Pancreas (tissue), 10 donors: ENCODE measurements at regions not wholly inside any gene's neighbourhood (a gene's known extent, or its start where the extent isn't known, plus 50 kb on each side); places are given as distances from the start of the nearest gene placed in this dataset.

ENCODE experiments used
- ATAC-seq, 4 donors: fragments of 200-7000 bp; cut with Tn5 transposase; one replicate each; pipeline versions ENCODE4 v1.8.0 to v1.9.1; 2020; ENCODE audit warnings: mild to moderate bottlenecking in 4 of 4, moderate library complexity in 4 of 4
- DNase-seq, 6 donors: peaks; one replicate each; pipeline ENCODE4 v3.0.0-alpha.2; 2020
- FAIRE-seq: peaks from 2 replicates; lab custom pipeline; 2012; peaks lifted over from hg19 to GRCh38; lab: Jason Lieb, UNC
- H3K27ac ChIP-seq, 4 donors: fragments of 200-600 bp; sonication (generic); 1 replicate in 3 of 4; 2 replicates in 1 of 4; pipeline versions ENCODE4 v1.5.0 to v1.8.0; 2020
- H3K27me3 ChIP-seq, 4 donors: fragments of 200-600 bp; one replicate each; pipeline ENCODE4 v1.8.0; 2021
- H3K36me3 ChIP-seq, 3 donors: fragments of 200-600 bp; sonication (generic) in 1 of 3; one replicate each; pipeline versions ENCODE4 v1.5.0 to v1.8.0; 2020 to 2021
- H3K4me1 ChIP-seq, 3 donors: fragments of 200-600 bp; one replicate each; pipeline ENCODE4 v1.8.0; 2021
- H3K4me3 ChIP-seq, 4 donors: fragments of 200-600 bp; sonication (generic) in 2 of 4; one replicate each; pipeline versions ENCODE4 v1.5.0 to v1.8.0; 2020 to 2021
- H3K9me3 ChIP-seq, 4 donors: fragments of 200-600 bp; one replicate each; pipeline ENCODE4 v1.8.0; 2021
- WGBS, 2 donors: extraction: QIAGEN DNeasy Blood & Tissue Kit; methylation state at CpG; one replicate each; pipeline ENCODE4 v1.1.7; 2013; 5-methylcytosine and 5-hydroxymethylcytosine counted together
- intact Hi-C, 3 donors: fragments of 100-400 bp; cut with DNase I; formaldehyde crosslinking; loops; one replicate each; pipeline versions ENCODE4 v1.11.1 to v1.14.2; 2022
- TF ChIP-seq, protein P1 (sequence below), 4 donors: fragments of 200-600 bp; sonication (generic) in 3 of 4; IDR thresholded peaks; one replicate each; pipeline versions ENCODE4 v1.5.0 to v1.8.0; 2021; ENCODE audit warnings: antibody characterized with exemption in 4 of 4
- donor health status: healthy with polysubstance abuse.
- donor health status: DM: no; HTN: no; CAD: no; lungs with moderate emphysema.
- donor health status: DM: no; HTN: no; CAD: no.
- donor health status: control.
- donor health status: control.
- donor health status: Bipolar disorder and iron deficiency.
- donor health status: DM: yes; HTN: yes; CAD: no.
- donor health status: DM: no; HTN: no; CAD: no.
- donor health status: DM: no; HTN: no; CAD: no.
- donor health status: DM: yes; HTN: yes; CAD: no.

GRCh38 chr17:71963351-71963750 lies 157.5 kb upstream of the SOX9 start:
- FAIRE-seq (no peak), DNase-seq (no peak)
- intact Hi-C loops, result no loop called here

GRCh38 chr17:71963791-71964190 lies 157.0 kb upstream of the SOX9 start:
- H3K4me3 ChIP-seq, result no peak overlapping the region
- no peaks in the 10 kb centered on the region for H3K27me3 ChIP-seq
- TF ChIP-seq, protein P1, sequence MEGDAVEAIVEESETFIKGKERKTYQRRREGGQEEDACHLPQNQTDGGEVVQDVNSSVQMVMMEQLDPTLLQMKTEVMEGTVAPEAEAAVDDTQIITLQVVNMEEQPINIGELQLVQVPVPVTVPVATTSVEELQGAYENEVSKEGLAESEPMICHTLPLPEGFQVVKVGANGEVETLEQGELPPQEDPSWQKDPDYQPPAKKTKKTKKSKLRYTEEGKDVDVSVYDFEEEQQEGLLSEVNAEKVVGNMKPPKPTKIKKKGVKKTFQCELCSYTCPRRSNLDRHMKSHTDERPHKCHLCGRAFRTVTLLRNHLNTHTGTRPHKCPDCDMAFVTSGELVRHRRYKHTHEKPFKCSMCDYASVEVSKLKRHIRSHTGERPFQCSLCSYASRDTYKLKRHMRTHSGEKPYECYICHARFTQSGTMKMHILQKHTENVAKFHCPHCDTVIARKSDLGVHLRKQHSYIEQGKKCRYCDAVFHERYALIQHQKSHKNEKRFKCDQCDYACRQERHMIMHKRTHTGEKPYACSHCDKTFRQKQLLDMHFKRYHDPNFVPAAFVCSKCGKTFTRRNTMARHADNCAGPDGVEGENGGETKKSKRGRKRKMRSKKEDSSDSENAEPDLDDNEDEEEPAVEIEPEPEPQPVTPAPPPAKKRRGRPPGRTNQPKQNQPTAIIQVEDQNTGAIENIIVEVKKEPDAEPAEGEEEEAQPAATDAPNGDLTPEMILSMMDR (IDR thresholded peaks at IDR 0.05), result no peak
- H3K36me3 ChIP-seq, result no peaks in the 10 kb centered on the region
- 93 to 96% methylated on average over 4 of the region's 4 CpGs for WGBS, 2 donors
- no peak overlapping the region for H3K27ac ChIP-seq
- ATAC-seq (no peak), DNase-seq (no peak), FAIRE-seq (no peak)
- intact Hi-C loops, result no loop called here
- H3K4me1 ChIP-seq, result no peaks in the 10 kb centered on the region
- no peaks in the 10 kb centered on the region for H3K9me3 ChIP-seq

More at GRCh38 chr17:71963351-71963750, 157.5 kb upstream of the SOX9 start:
- no peak overlapping the region for H3K4me3 ChIP-seq
- no peak overlapping the region for H3K27ac ChIP-seq
- ATAC-seq, result no peak
- TF ChIP-seq, protein P1 (IDR thresholded peaks at IDR 0.05), result no peak
- no peaks in the 10 kb centered on the region for H3K27me3 ChIP-seq
- no peaks in the 10 kb centered on the region for H3K36me3 ChIP-seq
- H3K9me3 ChIP-seq, result no peaks in the 10 kb centered on the region
- no peaks in the 10 kb centered on the region for H3K4me1 ChIP-seq

DNA sequence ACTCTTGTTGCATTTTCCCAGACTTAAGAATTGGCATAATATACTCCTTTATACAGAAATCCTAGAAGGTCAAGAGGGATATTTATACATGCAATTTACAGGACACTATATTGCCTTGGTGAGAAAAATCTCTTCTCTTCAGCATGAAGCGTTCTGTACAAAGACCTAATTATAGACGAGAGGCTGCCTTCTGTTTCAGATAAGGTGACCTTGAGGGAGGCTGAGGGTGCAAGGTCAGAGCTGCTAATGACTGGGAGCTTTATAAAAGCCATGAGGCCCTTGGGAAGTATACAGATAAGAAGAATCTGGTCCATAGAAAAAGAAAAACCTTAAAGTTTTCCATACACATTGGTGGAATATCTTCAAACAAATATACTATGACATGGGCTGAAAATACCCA lies 156.3 kb upstream of the SOX9 start:
- no peak for FAIRE-seq
- TF ChIP-seq, protein P1 (IDR thresholded peaks at IDR 0.05), result no peak
- H3K27me3 ChIP-seq, result no peaks in the 10 kb centered on the region
- 18 to 31% methylated on average over 2 of the region's 2 CpGs for WGBS, 2 donors
- H3K9me3 ChIP-seq, result no peaks in the 10 kb centered on the region
- no peaks in the 10 kb centered on the region for H3K36me3 ChIP-seq
- H3K4me3 ChIP-seq, result no peak overlapping the region
- H3K4me1 ChIP-seq, result no peaks in the 10 kb centered on the region
- ATAC-seq, result no peak
- DNase-seq, result no peak
- no peak overlapping the region for H3K27ac ChIP-seq
- intact Hi-C loops, result no loop called here

- no peaks in the 10 kb centered on the region for H3K36me3 ChIP-seq
- intact Hi-C loops, result no loop called here
- no peaks in the 10 kb centered on the region for H3K4me1 ChIP-seq
- 75 to 80% methylated on average over 6 of the region's 6 CpGs for WGBS, 2 donors
- H3K27ac ChIP-seq, result no peak overlapping the region
- no peak for FAIRE-seq
- no peak for ATAC-seq
- DNase-seq, result no peak
- TF ChIP-seq, protein P1 (IDR thresholded peaks at IDR 0.05), result no peak
- no peaks in the 10 kb centered on the region for H3K27me3 ChIP-seq
- H3K9me3 ChIP-seq, result no peaks in the 10 kb centered on the region
- no peak overlapping the region for H3K4me3 ChIP-seq
These were observed 154.8 kb upstream of the SOX9 start for GRCh38 chr17:71966055-71966454.

- Histone ChIP-seq H3K27me3 (no peaks in the 10 kb centered on the region), H3K4me1 (no peaks in the 10 kb centered on the region), H3K4me3 (no peak overlapping the region), H3K36me3 (no peaks in the 10 kb centered on the region), H3K27ac (no peak overlapping the region), H3K9me3 (no peaks in the 10 kb centered on the region)
- 79 to 89% methylated on average over 13 of the region's 13 CpGs for WGBS, 2 donors
- no peak for ATAC-seq
- intact Hi-C loops, result no loop called here
- no peak for FAIRE-seq
- DNase-seq, result no peak
- TF ChIP-seq, protein P1 (IDR thresholded peaks at IDR 0.05), result no peak
These were observed 154.1 kb upstream of the SOX9 start for GRCh38 chr17:71966459-71967313.
